ENCODE measurements at regions not wholly inside any gene's neighbourhood (a gene's known extent, or its start where the extent isn't known, plus 50 kb on each side); places are given as distances from the start of the nearest gene placed in this dataset.

- no peak for TF ChIP-seq ZNF512B (CRISPR knock-in tag; IDR thresholded peaks at IDR 0.05; ENCODE audit: borderline replicate concordance)
- TF ChIP-seq THAP9 (CRISPR knock-in tag; IDR thresholded peaks at IDR 0.05; ENCODE audit: borderline replicate concordance): no peak
- TF ChIP-seq KLF6 (CRISPR knock-in tag; IDR thresholded peaks at IDR 0.05): no peak
- no peak for TF ChIP-seq ELF1 (CRISPR knock-in tag; IDR thresholded peaks at IDR 0.05)
- TF ChIP-seq MATR3 (CRISPR knock-in tag; IDR thresholded peaks at IDR 0.05): no peak
- TF ChIP-seq STAT6 (CRISPR knock-in tag; IDR thresholded peaks at IDR 0.05; ENCODE audit: borderline replicate concordance): no peak
- TF ChIP-seq DBP (CRISPR knock-in tag; IDR thresholded peaks at IDR 0.05; ENCODE audit: not compliant biosample characterization): no peak
- no peak for TF ChIP-seq ZNF747 (CRISPR knock-in tag; IDR thresholded peaks at IDR 0.05; ENCODE audit: borderline replicate concordance)
- TF ChIP-seq PLRG1 (conservative IDR thresholded peaks at IDR 0.05): no peak
- TF ChIP-seq PRDM15 (CRISPR knock-in tag; IDR thresholded peaks at IDR 0.05): no peak
- no peak for TF ChIP-seq RFX3 (CRISPR knock-in tag; IDR thresholded peaks at IDR 0.05)
These were observed 166.7 kb upstream of the CHRM3 start (continued) for GRCh38 chr1:239219679-239220078.
